HCT116 (cell line): ENCODE measurements at regions not wholly inside any gene's neighbourhood (a gene's known extent, or its start where the extent isn't known, plus 50 kb on each side); places are given as distances from the start of the nearest gene placed in this dataset.

Experiments
- ATAC-seq: fragments of 200-7000 bp; cut with Tn5 transposase; 2 replicates; pipeline ENCODE4 v1.9.1; 2020; ENCODE audit warnings: mild to moderate bottlenecking, moderate library complexity
- BruUV-seq: library from RNA; stranded (reverse); fragments of 400-500 nt; replicated peaks from 2 replicates; lab custom pipeline; 2021; lab: Mats Ljungman, UMichigan
- CTCF ChIA-PET: fragments of 300-600 bp; sonication (Branson Sonifier 250); formaldehyde crosslinking; loops from one replicate; lab custom pipeline; 2021; ENCODE audit warnings: antibody characterized with exemption; lab: Charles Lee
- POLR2A ChIA-PET: fragments of 300-600, 350-600 bp; sonication (Branson Sonifier 250); formaldehyde crosslinking; loops from one replicate; lab custom pipeline; 2021; ENCODE audit warnings: antibody characterized with exemption; lab: Charles Lee
- RAD21 ChIA-PET, 2 experiments: fragments of 300-600 bp; sonication (Branson Sonifier 250); formaldehyde crosslinking; loops; one replicate each; lab custom pipeline; 2023; ENCODE audit warnings: low total read pairs in 2 of 2; ENCODE audit not compliant: uncharacterized antibody in 2 of 2, unreplicated experiment in 2 of 2, low non-redundant PET in 1 of 2; lab: Charles Lee
- DNase-seq: peaks from one replicate; pipeline ENCODE4 v3.0.0-alpha.2; 2010; ENCODE audit warnings: low read depth, low spot score
- H2AFZ ChIP-seq: fragments of 200-600 bp; shearing (Covaris generic), sonication (generic); 2 replicates; pipeline ENCODE4 v1.6.1; 2017; ENCODE audit warnings: low read depth, mixed run types, mixed read lengths, antibody characterized with exemption, low read length; ENCODE audit not compliant: poor library complexity, severe bottlenecking
- H3K27ac ChIP-seq: 2 replicates; pipeline ENCODE4 v1.5.1; 2012; ENCODE audit warnings: low read depth, low read length
- H3K27me3 ChIP-seq: fragments of 200-600 bp; sonication (generic); 2 replicates; pipeline ENCODE4 v1.6.1; 2016; ENCODE audit warnings: mixed run types, low read length, mixed read lengths; ENCODE audit not compliant: insufficient read depth
- H3K36me3 ChIP-seq, 2 experiments: fragments of 200-500 bp in 1 of 2; fragments of 200-600 bp in 1 of 2; sonication (Bioruptor generic) in 1 of 2; sonication (generic) in 1 of 2; 2 replicates each; pipeline versions ENCODE4 v1.5.1 to v1.6.1; 2014 to 2016; ENCODE audit warnings: low read length in 2 of 2, inconsistent platforms in 1 of 2, mixed read lengths in 1 of 2, mixed run types in 1 of 2; ENCODE audit not compliant: insufficient read depth in 2 of 2, control insufficient read depth in 1 of 2
- H3K4me1 ChIP-seq, 2 experiments: fragments of 200-600 bp in 1 of 2; sonication (generic) in 1 of 2; 2 replicates each; pipeline versions ENCODE4 v1.5.1 to v1.6.1; 2012 to 2017; ENCODE audit warnings: low read length in 2 of 2, inconsistent platforms in 1 of 2, mild to moderate bottlenecking in 1 of 2, mixed read lengths in 1 of 2, mixed run types in 1 of 2, moderate library complexity in 1 of 2; ENCODE audit not compliant: insufficient read depth in 2 of 2, control insufficient read depth in 1 of 2
- H3K4me2 ChIP-seq: fragments of 200-600 bp; sonication (generic); 2 replicates; pipeline ENCODE4 v1.6.1; 2017; ENCODE audit warnings: mixed run types, low read length, mixed read lengths
- H3K4me3 ChIP-seq, 2 experiments: fragments of 200-600 bp in 1 of 2; sonication (generic) in 1 of 2; replicated peaks in 1 of 2; 2 replicates each; pipeline ENCODE4 v1.5.1; 2011 to 2016; ENCODE audit warnings: low read length in 2 of 2, control low read depth in 1 of 2, low read depth in 1 of 2, mild to moderate bottlenecking in 1 of 2, mixed read lengths in 1 of 2, mixed run types in 1 of 2
- H3K79me2 ChIP-seq: fragments of 200-600 bp; sonication (generic); 2 replicates; pipeline ENCODE4 v1.6.1; 2017; ENCODE audit warnings: mild to moderate bottlenecking, mixed run types, low read length, moderate library complexity, mixed read lengths; ENCODE audit not compliant: insufficient read depth
- H3K9ac ChIP-seq: fragments of 200-600 bp; sonication (generic); 2 replicates; pipeline ENCODE4 v1.6.1; 2016; ENCODE audit warnings: low read length, mixed read lengths
- H3K9me2 ChIP-seq: fragments of 200-600 bp; sonication (generic), shearing (Covaris generic); 2 replicates; pipeline ENCODE4 v1.6.1; 2017; ENCODE audit warnings: mixed run types, mild to moderate bottlenecking, moderate library complexity; ENCODE audit not compliant: insufficient read depth
- H3K9me3 ChIP-seq, 2 experiments: fragments of 200-500 bp in 1 of 2; fragments of 200-600 bp in 1 of 2; sonication (Bioruptor generic) in 1 of 2; sonication (generic) in 1 of 2; 2 replicates each; pipeline ENCODE4 v1.6.1; 2014 to 2017; ENCODE audit warnings: low read length in 2 of 2, mixed read lengths in 2 of 2, inconsistent platforms in 1 of 2, low read depth in 1 of 2, mild to moderate bottlenecking in 1 of 2, mixed run types in 1 of 2, moderate library complexity in 1 of 2; ENCODE audit not compliant: control insufficient read depth in 1 of 2, insufficient read depth in 1 of 2
- H4K20me1 ChIP-seq: fragments of 200-600 bp; sonication (generic), shearing (Covaris generic); 2 replicates; pipeline ENCODE4 v1.6.1; 2017; ENCODE audit warnings: mixed run types, mild to moderate bottlenecking, moderate library complexity; ENCODE audit not compliant: insufficient read depth
- CBX3 ChIP-seq: IDR thresholded peaks from 2 replicates; pipeline ENCODE4 v1.6.1; 2012; ENCODE audit warnings: low read depth
- CEBPB ChIP-seq: IDR thresholded peaks from 2 replicates; pipeline ENCODE4 v1.6.1; 2012; ENCODE audit warnings: low read depth
- ELF1 ChIP-seq: IDR thresholded peaks from 2 replicates; pipeline ENCODE4 v1.6.1; 2012; ENCODE audit warnings: low read depth, borderline replicate concordance
- EZH2 ChIP-seq: fragments of 200-600 bp; sonication (generic); IDR thresholded peaks from 2 replicates; pipeline ENCODE4 v1.6.1; 2017; ENCODE audit warnings: antibody characterized with exemption, mixed run types
- FOSL1 ChIP-seq: IDR thresholded peaks from 2 replicates; pipeline ENCODE4 v1.6.1; 2012; ENCODE audit warnings: low read depth
- JUND ChIP-seq: IDR thresholded peaks from 2 replicates; pipeline ENCODE4 v1.6.1; 2012
- POLR2AphosphoS5 ChIP-seq: IDR thresholded peaks from 2 replicates; pipeline ENCODE4 v1.6.1; 2011; ENCODE audit warnings: mild to moderate bottlenecking, low read depth, low read length, moderate library complexity
- RAD21 ChIP-seq: IDR thresholded peaks from 2 replicates; pipeline ENCODE4 v1.6.1; 2012; ENCODE audit warnings: low read depth, mild to moderate bottlenecking
- SIN3A ChIP-seq: IDR thresholded peaks from 2 replicates; pipeline ENCODE4 v1.6.1; 2012; ENCODE audit warnings: low read depth
- SP1 ChIP-seq: IDR thresholded peaks from 2 replicates; pipeline ENCODE4 v1.6.1; 2012; ENCODE audit warnings: low read depth
- SRF ChIP-seq: IDR thresholded peaks from 2 replicates; pipeline ENCODE4 v1.6.1; 2012; ENCODE audit warnings: low read depth
- TCF7L2 ChIP-seq: IDR thresholded peaks from 2 replicates; pipeline ENCODE4 v1.7.0; 2011; ENCODE audit warnings: borderline replicate concordance, inconsistent platforms; ENCODE audit not compliant: insufficient read depth, insufficient read length; ENCODE audit errors: extremely low read depth
- ZFX ChIP-seq: fragments of 450-650 bp; IDR thresholded peaks from 2 replicates; pipeline ENCODE4 v1.6.1; 2017
- ZNF274 ChIP-seq: fragments of 200-500 bp; sonication (Bioruptor generic); IDR thresholded peaks from 2 replicates; pipeline ENCODE4 v1.6.1; 2014; ENCODE audit warnings: mild to moderate bottlenecking, low read depth, low read length, inconsistent platforms
- intact Hi-C: fragments of 100-400 bp; cut with micrococcal nuclease; formaldehyde crosslinking; loops from 2 replicates; pipeline ENCODE4 v1.10.0; 2022
- TF ChIP-seq, protein P1 (sequence below): IDR thresholded peaks from 2 replicates; pipeline ENCODE4 v1.6.1; 2012
- TF ChIP-seq, protein P2 (sequence below): IDR thresholded peaks from 2 replicates; pipeline ENCODE4 v1.6.1; 2012; ENCODE audit warnings: low read depth
- TF ChIP-seq, protein P3 (sequence below), 3 experiments: fragments of 200-600 bp in 1 of 3; sonication (generic) in 1 of 3; IDR thresholded peaks in 2 of 3; conservative IDR thresholded peaks in 1 of 3; 2 replicates each; pipeline ENCODE4 v1.5.1; 2012 to 2017; ENCODE audit warnings: low read depth in 2 of 3, low read length in 2 of 3, antibody characterized with exemption in 1 of 3, borderline replicate concordance in 1 of 3, control low read depth in 1 of 3, mild to moderate bottlenecking in 1 of 3, mixed read lengths in 1 of 3, mixed run types in 1 of 3, moderate library complexity in 1 of 3; ENCODE audit not compliant: insufficient read depth in 1 of 3
- TF ChIP-seq, protein P4 (sequence below): IDR thresholded peaks from 2 replicates; pipeline ENCODE4 v1.6.1; 2011; ENCODE audit warnings: mild to moderate bottlenecking, low read length, moderate library complexity; ENCODE audit not compliant: insufficient replicate concordance; ENCODE audit errors: extremely low read depth

DNA sequence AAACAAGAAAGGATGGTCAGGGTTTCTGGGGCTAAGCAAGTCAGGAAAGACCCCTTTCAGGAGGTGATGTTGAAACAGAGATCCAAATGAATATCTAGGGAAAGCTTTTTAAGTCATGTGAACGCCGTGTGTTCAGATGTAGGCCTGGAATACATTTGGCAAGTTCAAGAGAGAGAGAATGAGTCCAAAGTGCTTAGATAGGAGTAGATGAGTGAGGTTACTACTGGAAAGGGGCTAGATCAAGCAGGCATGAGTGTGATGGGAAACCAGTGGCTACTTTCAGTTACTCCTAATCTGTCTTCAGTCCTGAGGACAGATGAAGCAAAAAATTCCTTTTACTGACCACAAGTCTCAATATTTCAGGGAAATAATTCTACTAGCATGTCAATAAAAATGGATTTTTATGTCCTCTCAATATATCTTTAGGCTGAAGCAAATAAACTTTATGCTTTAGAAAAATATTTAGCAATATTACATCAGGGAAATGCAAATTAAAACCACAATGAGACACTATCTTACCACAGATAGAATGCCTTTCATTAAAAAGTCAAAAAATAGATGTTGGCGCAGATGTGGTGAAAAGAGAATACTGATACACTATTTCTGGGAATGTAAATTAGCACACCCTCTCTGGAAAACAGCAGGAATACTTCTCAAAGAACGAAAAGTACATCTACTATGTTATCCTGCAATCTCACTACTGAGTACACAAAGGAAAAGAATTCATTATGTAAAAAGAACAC lies 1085.0 kb upstream of the TENM4 start (continued):
- no peak for TF ChIP-seq CBX3
- no peak for TF ChIP-seq POLR2AphosphoS5
- TF ChIP-seq FOSL1 = no peak
- TF ChIP-seq ZFX = no peak

DNA sequence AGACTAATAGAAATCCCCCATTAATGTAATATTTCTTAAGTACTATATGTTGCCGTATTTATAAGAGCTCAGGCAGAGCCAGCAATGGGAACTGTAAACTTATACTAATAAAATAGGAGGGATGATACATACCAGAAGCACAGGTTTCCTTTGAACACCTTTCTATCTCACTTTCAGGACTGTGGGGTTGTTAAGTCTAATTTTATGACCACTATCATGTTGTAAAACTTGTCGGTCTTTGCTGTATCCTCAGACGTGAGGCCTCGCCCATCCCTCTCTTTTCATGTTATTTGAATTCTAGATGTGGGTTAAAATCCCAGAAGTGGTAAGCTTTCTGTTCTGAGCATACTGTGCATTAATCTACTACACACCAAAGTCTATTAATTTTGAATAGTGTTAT lies 1083.5 kb upstream of the TENM4 start:
- H3K4me2 ChIP-seq = no peak overlapping the region
- H3K9me3 ChIP-seq = peaks cover 3 to 28% of the 10 kb centered on the region in 2 experiments; a peak in 2 of 4 replicates
- no TSS peak for BruUV-seq
- H4K20me1 ChIP-seq = no peaks in the 10 kb centered on the region
- RAD21 ChIA-PET = no interaction called here
- H3K9me2 ChIP-seq = no peaks in the 10 kb centered on the region
- ATAC-seq (no peak), DNase-seq (no peak)
- no peaks in the 10 kb centered on the region for H3K36me3 ChIP-seq
- H3K4me1 ChIP-seq = no peaks in the 10 kb centered on the region
- H3K4me3 ChIP-seq = no peak overlapping the region
- POLR2A ChIA-PET = no interaction called here
- no peak overlapping the region for H3K9ac ChIP-seq
- intact Hi-C loops = no loop called here
- H3K27ac ChIP-seq = no peak overlapping the region
- no peaks in the 10 kb centered on the region for H3K79me2 ChIP-seq
- no peak overlapping the region for H2AFZ ChIP-seq
- H3K27me3 ChIP-seq = no peaks in the 10 kb centered on the region
- CTCF ChIA-PET = no interaction called here
- TF ChIP-seq EZH2 = no peak
- no peak for TF ChIP-seq RAD21
- TF ChIP-seq JUND = no peak
- TF ChIP-seq ELF1 = no peak
- no peak for TF ChIP-seq CEBPB
- no peak for TF ChIP-seq TCF7L2
- TF ChIP-seq SIN3A = no peak
- TF ChIP-seq, protein P1, sequence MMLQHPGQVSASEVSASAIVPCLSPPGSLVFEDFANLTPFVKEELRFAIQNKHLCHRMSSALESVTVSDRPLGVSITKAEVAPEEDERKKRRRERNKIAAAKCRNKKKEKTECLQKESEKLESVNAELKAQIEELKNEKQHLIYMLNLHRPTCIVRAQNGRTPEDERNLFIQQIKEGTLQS = no peak
- no peak for TF ChIP-seq SRF
- TF ChIP-seq, protein P2, sequence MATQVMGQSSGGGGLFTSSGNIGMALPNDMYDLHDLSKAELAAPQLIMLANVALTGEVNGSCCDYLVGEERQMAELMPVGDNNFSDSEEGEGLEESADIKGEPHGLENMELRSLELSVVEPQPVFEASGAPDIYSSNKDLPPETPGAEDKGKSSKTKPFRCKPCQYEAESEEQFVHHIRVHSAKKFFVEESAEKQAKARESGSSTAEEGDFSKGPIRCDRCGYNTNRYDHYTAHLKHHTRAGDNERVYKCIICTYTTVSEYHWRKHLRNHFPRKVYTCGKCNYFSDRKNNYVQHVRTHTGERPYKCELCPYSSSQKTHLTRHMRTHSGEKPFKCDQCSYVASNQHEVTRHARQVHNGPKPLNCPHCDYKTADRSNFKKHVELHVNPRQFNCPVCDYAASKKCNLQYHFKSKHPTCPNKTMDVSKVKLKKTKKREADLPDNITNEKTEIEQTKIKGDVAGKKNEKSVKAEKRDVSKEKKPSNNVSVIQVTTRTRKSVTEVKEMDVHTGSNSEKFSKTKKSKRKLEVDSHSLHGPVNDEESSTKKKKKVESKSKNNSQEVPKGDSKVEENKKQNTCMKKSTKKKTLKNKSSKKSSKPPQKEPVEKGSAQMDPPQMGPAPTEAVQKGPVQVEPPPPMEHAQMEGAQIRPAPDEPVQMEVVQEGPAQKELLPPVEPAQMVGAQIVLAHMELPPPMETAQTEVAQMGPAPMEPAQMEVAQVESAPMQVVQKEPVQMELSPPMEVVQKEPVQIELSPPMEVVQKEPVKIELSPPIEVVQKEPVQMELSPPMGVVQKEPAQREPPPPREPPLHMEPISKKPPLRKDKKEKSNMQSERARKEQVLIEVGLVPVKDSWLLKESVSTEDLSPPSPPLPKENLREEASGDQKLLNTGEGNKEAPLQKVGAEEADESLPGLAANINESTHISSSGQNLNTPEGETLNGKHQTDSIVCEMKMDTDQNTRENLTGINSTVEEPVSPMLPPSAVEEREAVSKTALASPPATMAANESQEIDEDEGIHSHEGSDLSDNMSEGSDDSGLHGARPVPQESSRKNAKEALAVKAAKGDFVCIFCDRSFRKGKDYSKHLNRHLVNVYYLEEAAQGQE = no peak
- no peak for TF ChIP-seq SP1
- TF ChIP-seq POLR2AphosphoS5 = no peak
- TF ChIP-seq, protein P3, sequence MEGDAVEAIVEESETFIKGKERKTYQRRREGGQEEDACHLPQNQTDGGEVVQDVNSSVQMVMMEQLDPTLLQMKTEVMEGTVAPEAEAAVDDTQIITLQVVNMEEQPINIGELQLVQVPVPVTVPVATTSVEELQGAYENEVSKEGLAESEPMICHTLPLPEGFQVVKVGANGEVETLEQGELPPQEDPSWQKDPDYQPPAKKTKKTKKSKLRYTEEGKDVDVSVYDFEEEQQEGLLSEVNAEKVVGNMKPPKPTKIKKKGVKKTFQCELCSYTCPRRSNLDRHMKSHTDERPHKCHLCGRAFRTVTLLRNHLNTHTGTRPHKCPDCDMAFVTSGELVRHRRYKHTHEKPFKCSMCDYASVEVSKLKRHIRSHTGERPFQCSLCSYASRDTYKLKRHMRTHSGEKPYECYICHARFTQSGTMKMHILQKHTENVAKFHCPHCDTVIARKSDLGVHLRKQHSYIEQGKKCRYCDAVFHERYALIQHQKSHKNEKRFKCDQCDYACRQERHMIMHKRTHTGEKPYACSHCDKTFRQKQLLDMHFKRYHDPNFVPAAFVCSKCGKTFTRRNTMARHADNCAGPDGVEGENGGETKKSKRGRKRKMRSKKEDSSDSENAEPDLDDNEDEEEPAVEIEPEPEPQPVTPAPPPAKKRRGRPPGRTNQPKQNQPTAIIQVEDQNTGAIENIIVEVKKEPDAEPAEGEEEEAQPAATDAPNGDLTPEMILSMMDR (IDR thresholded peaks at IDR 0.05 in 2 of 3, conservative IDR thresholded peaks at IDR 0.05 in 1 of 3; ENCODE audit: borderline replicate concordance in 1 of 3, insufficient read depth in 1 of 3, low read depth in 2 of 3, low read length in 2 of 3) = no peak
- TF ChIP-seq CBX3 = no peak
- TF ChIP-seq FOSL1 = no peak
- TF ChIP-seq, protein P4, sequence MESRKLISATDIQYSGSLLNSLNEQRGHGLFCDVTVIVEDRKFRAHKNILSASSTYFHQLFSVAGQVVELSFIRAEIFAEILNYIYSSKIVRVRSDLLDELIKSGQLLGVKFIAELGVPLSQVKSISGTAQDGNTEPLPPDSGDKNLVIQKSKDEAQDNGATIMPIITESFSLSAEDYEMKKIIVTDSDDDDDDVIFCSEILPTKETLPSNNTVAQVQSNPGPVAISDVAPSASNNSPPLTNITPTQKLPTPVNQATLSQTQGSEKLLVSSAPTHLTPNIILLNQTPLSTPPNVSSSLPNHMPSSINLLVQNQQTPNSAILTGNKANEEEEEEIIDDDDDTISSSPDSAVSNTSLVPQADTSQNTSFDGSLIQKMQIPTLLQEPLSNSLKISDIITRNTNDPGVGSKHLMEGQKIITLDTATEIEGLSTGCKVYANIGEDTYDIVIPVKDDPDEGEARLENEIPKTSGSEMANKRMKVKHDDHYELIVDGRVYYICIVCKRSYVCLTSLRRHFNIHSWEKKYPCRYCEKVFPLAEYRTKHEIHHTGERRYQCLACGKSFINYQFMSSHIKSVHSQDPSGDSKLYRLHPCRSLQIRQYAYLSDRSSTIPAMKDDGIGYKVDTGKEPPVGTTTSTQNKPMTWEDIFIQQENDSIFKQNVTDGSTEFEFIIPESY = no peak
- no peak for TF ChIP-seq ZNF274
